Ishikawa (cell line): ENCODE measurements at regions not wholly inside any gene's neighbourhood (a gene's known extent, or its start where the extent isn't known, plus 50 kb on each side); places are given as distances from the start of the nearest gene placed in this dataset.

Experiments
- CEBPB ChIP-seq: IDR thresholded peaks from 2 replicates; pipeline ENCODE4 v1.6.1; 2012
- CREB1 ChIP-seq: IDR thresholded peaks from 2 replicates; pipeline ENCODE4 v1.6.1; 2012; ENCODE audit warnings: low read depth
- EGR1 ChIP-seq: IDR thresholded peaks from 2 replicates; pipeline ENCODE4 v1.6.1; 2012
- EP300 ChIP-seq: IDR thresholded peaks from 2 replicates; pipeline ENCODE4 v1.6.1; 2012; ENCODE audit warnings: borderline replicate concordance
- FOXM1 ChIP-seq: IDR thresholded peaks from 2 replicates; pipeline ENCODE4 v1.6.1; 2012; ENCODE audit warnings: low read depth, borderline replicate concordance
- MAX ChIP-seq: IDR thresholded peaks from 2 replicates; pipeline ENCODE4 v1.6.1; 2012
- NFIC ChIP-seq: IDR thresholded peaks from 2 replicates; pipeline ENCODE4 v1.6.1; 2012
- RAD21 ChIP-seq: IDR thresholded peaks from 2 replicates; pipeline ENCODE4 v1.6.1; 2012; ENCODE audit warnings: low read depth
- REST ChIP-seq: IDR thresholded peaks from 2 replicates; pipeline ENCODE4 v1.6.1; 2012; ENCODE audit warnings: low read depth, mild to moderate bottlenecking
- TAF1 ChIP-seq: IDR thresholded peaks from 2 replicates; pipeline ENCODE4 v1.6.1; 2012; ENCODE audit warnings: low read depth, mild to moderate bottlenecking
- TCF12 ChIP-seq: IDR thresholded peaks from 2 replicates; pipeline ENCODE4 v1.6.1; 2012; ENCODE audit warnings: low read depth
- TEAD4 ChIP-seq: IDR thresholded peaks from 2 replicates; pipeline ENCODE4 v1.6.1; 2012
- USF1 ChIP-seq: IDR thresholded peaks from 2 replicates; pipeline ENCODE4 v1.6.1; 2012
- YY1 ChIP-seq: IDR thresholded peaks from 2 replicates; pipeline ENCODE4 v1.6.1; 2012; ENCODE audit warnings: low read depth
- ZBTB7A ChIP-seq: IDR thresholded peaks from 2 replicates; pipeline ENCODE4 v1.6.1; 2012; ENCODE audit warnings: low read depth

- no peak for TF ChIP-seq TAF1
- TF ChIP-seq RAD21 = peak; percentile 86
Measured at GRCh38 chr6:16964553-16965499, 137.0 kb upstream of the STMND1 start.

- TF ChIP-seq CREB1 = no peak
- TF ChIP-seq NFIC = no peak
- TF ChIP-seq USF1 = no peak
- TF ChIP-seq EGR1 = no peak
- no peak for TF ChIP-seq TCF12
- TF ChIP-seq REST = no peak
Measured at GRCh38 chr6:16961577-16961976, 140.3 kb upstream of the STMND1 start.

GRCh38 chr6:16959789-16960188 is 142.1 kb upstream of the STMND1 start:
- no peak for TF ChIP-seq REST
- TF ChIP-seq RAD21 = no peak
- TF ChIP-seq MAX = no peak
- no peak for TF ChIP-seq YY1
- TF ChIP-seq FOXM1 = no peak
- no peak for TF ChIP-seq TCF12
- TF ChIP-seq TEAD4 = no peak
- no peak for TF ChIP-seq CEBPB
- TF ChIP-seq TAF1 = no peak
- TF ChIP-seq ZBTB7A = no peak
- no peak for TF ChIP-seq USF1
- no peak for TF ChIP-seq NFIC
- TF ChIP-seq EGR1 = no peak

GRCh38 chr6:16956361-16956760 is 145.5 kb upstream of the STMND1 start:
- TF ChIP-seq TCF12 = no peak
- TF ChIP-seq EP300 = no peak
- no peak for TF ChIP-seq FOXM1
- TF ChIP-seq EGR1 = no peak
- TF ChIP-seq CEBPB = no peak
- no peak for TF ChIP-seq TAF1
- TF ChIP-seq MAX = no peak
- TF ChIP-seq YY1 = no peak
- no peak for TF ChIP-seq REST
- no peak for TF ChIP-seq CREB1
- TF ChIP-seq NFIC = no peak

GRCh38 chr6:16955899-16956298 is 146.0 kb upstream of the STMND1 start:
- TF ChIP-seq YY1 (no peak), EGR1 (no peak), CEBPB (no peak), TCF12 (no peak), RAD21 (no peak), CREB1 (no peak), REST (no peak)
